Smooth muscle cell (in vitro differentiated cells): ENCODE measurements at regions not wholly inside any gene's neighbourhood (a gene's known extent, or its start where the extent isn't known, plus 50 kb on each side); places are given as distances from the start of the nearest gene placed in this dataset.

Source experiments
- DNase-seq: peaks from one replicate; lab custom pipeline; 2025; ENCODE audit not compliant: unreplicated experiment; lab: John Stamatoyannopoulos, UW
- H2AFZ ChIP-seq: fragments of 200-600 bp; sonication (generic); 2 replicates; pipeline ENCODE4 v1.6.0; 2016; ENCODE audit warnings: antibody characterized with exemption, low read depth, mild to moderate bottlenecking
- H3F3A ChIP-seq: fragments of 200-600 bp; sonication (generic); 2 replicates; pipeline ENCODE4 v1.6.0; 2017; ENCODE audit warnings: antibody characterized with exemption, low read depth
- H3K27ac ChIP-seq: fragments of 200-600 bp; sonication (generic); 2 replicates; pipeline ENCODE4 v1.5.1; 2016; ENCODE audit warnings: low read depth, mild to moderate bottlenecking
- H3K27me3 ChIP-seq: fragments of 200-600 bp; sonication (generic); 2 replicates; pipeline ENCODE4 v1.6.1; 2016; ENCODE audit warnings: low read depth, mild to moderate bottlenecking
- H3K36me3 ChIP-seq: fragments of 200-600 bp; sonication (generic); 2 replicates; pipeline ENCODE4 v1.5.1; 2016; ENCODE audit warnings: low read depth
- H3K4me1 ChIP-seq: fragments of 200-600 bp; sonication (generic); 2 replicates; pipeline ENCODE4 v1.5.1; 2016; ENCODE audit warnings: low read depth
- H3K4me2 ChIP-seq: fragments of 200-600 bp; sonication (generic); 2 replicates; pipeline ENCODE4 v1.6.0; 2016; ENCODE audit warnings: mild to moderate bottlenecking
- H3K4me3 ChIP-seq: fragments of 200-600 bp; sonication (generic); 2 replicates; pipeline ENCODE4 v1.5.1; 2016; ENCODE audit warnings: mild to moderate bottlenecking
- H3K79me2 ChIP-seq: fragments of 200-600 bp; sonication (generic); 2 replicates; pipeline ENCODE4 v1.6.0; 2016; ENCODE audit warnings: low read depth, mild to moderate bottlenecking
- H3K9ac ChIP-seq: fragments of 200-600 bp; sonication (generic); 2 replicates; pipeline ENCODE4 v1.6.0; 2016; ENCODE audit warnings: low read depth
- H3K9me3 ChIP-seq: fragments of 200-600 bp; sonication (generic); replicated peaks from 2 replicates; pipeline ENCODE4 v1.5.1; 2016; ENCODE audit warnings: low read depth
- H4K20me1 ChIP-seq: fragments of 200-600 bp; sonication (generic); 2 replicates; pipeline ENCODE4 v1.6.0; 2016; ENCODE audit warnings: low read depth
- CTCF ChIP-seq: fragments of 200-600 bp; sonication (generic); IDR thresholded peaks from 2 replicates; pipeline ENCODE4 v1.5.1; 2017; ENCODE audit warnings: borderline replicate concordance, mild to moderate bottlenecking, antibody characterized with exemption; ENCODE audit not compliant: insufficient read depth, poor library complexity, severe bottlenecking
- WGBS: methylation state at CpG from one replicate; pipeline ENCODE4 v1.1.7; 2016; ENCODE audit warnings: low lambda C conversion rate; 5-methylcytosine and 5-hydroxymethylcytosine counted together

- H3K4me3 ChIP-seq = no peak overlapping the region
- DNase-seq = no peak
- H4K20me1 ChIP-seq = no peaks in the 10 kb centered on the region
- no peak overlapping the region for H3K9ac ChIP-seq
- H3K27me3 ChIP-seq = no peaks in the 10 kb centered on the region
- no peak overlapping the region for H2AFZ ChIP-seq
- no peaks in the 10 kb centered on the region for H3K9me3 ChIP-seq
- TF ChIP-seq CTCF = no peak
- H3K79me2 ChIP-seq = no peaks in the 10 kb centered on the region
- no peak overlapping the region for H3K4me2 ChIP-seq
- no peaks in the 10 kb centered on the region for H3K36me3 ChIP-seq
- no peak overlapping the region for H3K27ac ChIP-seq
- no peaks in the 10 kb centered on the region for H3F3A ChIP-seq
- no peaks in the 10 kb centered on the region for H3K4me1 ChIP-seq
Observed at GRCh38 chr2:236706803-236707202, 137.2 kb downstream of the ACKR3 start.

- no peak for DNase-seq
Observed at GRCh38 chr2:236711440-236711839, 141.8 kb downstream of the ACKR3 start.

GRCh38 chr2:236712304-236712703 is 142.7 kb downstream of the ACKR3 start:
- Histone ChIP-seq H3K36me3 (no peaks in the 10 kb centered on the region), H3K27ac (no peak overlapping the region), H3K9me3 (no peaks in the 10 kb centered on the region), H3K9ac (no peak overlapping the region), H3K4me1 (peaks cover 11% of the 10 kb centered on the region), H3K27me3 (no peaks in the 10 kb centered on the region), H4K20me1 (no peaks in the 10 kb centered on the region), H3K4me3 (no peak overlapping the region), H3K4me2 (no peak overlapping the region), H3K79me2 (no peaks in the 10 kb centered on the region), H2AFZ (no peak overlapping the region), H3F3A (no peaks in the 10 kb centered on the region)
- no peak for TF ChIP-seq CTCF
- DNase-seq = no peak
- 89% methylated on average over 1 of the region's 1 CpG for WGBS

More at GRCh38 chr2:236711440-236711839, 141.8 kb downstream of the ACKR3 start:
- H3K4me1 ChIP-seq = peaks cover 11% of the 10 kb centered on the region
- H3K36me3 ChIP-seq = no peaks in the 10 kb centered on the region
- no peaks in the 10 kb centered on the region for H3K27me3 ChIP-seq
- no peak overlapping the region for H2AFZ ChIP-seq
- no peak overlapping the region for H3K4me3 ChIP-seq
- no peaks in the 10 kb centered on the region for H4K20me1 ChIP-seq
- no peak overlapping the region for H3K27ac ChIP-seq
- H3F3A ChIP-seq = no peaks in the 10 kb centered on the region
- H3K9ac ChIP-seq = no peak overlapping the region
- H3K9me3 ChIP-seq = no peaks in the 10 kb centered on the region
- no peak for TF ChIP-seq CTCF
- H3K4me2 ChIP-seq = no peak overlapping the region
- no peaks in the 10 kb centered on the region for H3K79me2 ChIP-seq
- WGBS = 93% methylated on average over 2 of the region's 2 CpGs

GRCh38 chr2:236712961-236713673 is 143.5 kb downstream of the ACKR3 start:
- DNase-seq = no peak
- Histone ChIP-seq H3K4me3 (no peak overlapping the region), H3F3A (no peaks in the 10 kb centered on the region), H3K9me3 (no peaks in the 10 kb centered on the region), H3K9ac (no peak overlapping the region), H3K27me3 (no peaks in the 10 kb centered on the region), H3K79me2 (no peaks in the 10 kb centered on the region), H3K36me3 (no peaks in the 10 kb centered on the region), H2AFZ (no peak overlapping the region), H3K4me2 (no peak overlapping the region), H3K4me1 (peaks cover 11% of the 10 kb centered on the region), H3K27ac (no peak overlapping the region), H4K20me1 (no peaks in the 10 kb centered on the region)
- no peak for TF ChIP-seq CTCF
- WGBS = 53% methylated on average over 8 of the region's 8 CpGs
